ENCODE measurements at regions not wholly inside any gene's neighbourhood (a gene's known extent, or its start where the extent isn't known, plus 50 kb on each side); places are given as distances from the start of the nearest gene placed in this dataset.

DNA sequence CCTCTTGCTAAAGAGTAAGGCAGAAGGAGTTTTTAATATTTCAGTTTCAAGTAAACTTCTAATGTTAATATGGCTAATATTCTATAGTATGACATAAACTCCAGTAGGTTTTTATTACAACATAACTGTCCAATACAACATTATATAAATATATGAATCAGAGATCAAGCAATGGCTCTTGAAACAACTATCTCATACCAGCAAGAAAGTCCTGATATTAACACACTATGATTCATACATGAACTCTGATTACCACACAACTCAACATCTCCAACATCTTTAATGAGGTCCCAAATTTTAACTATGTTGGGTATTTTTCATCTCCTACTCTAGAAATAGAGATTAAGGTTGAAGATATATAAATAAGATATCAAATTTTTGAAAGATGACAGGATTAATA is 878.3 kb downstream of the TLE1 start:
- no peak overlapping the region for H3K4me2 ChIP-seq (ENCODE audit: control insufficient read depth, insufficient read depth)
- H3K4me1 ChIP-seq (ENCODE audit: control insufficient read depth, insufficient read depth, low read length) = no peaks in the 10 kb centered on the region
- BruUV-seq (replicated peaks) = no TSS peak
- H3K9ac ChIP-seq (ENCODE audit: control insufficient read depth, insufficient read depth, low read length) = no peak overlapping the region
- intact Hi-C loops (cut with micrococcal nuclease; ENCODE audit: unreplicated experiment) = no loop called here
- no peak overlapping the region for H3K4me3 ChIP-seq
- no peak overlapping the region for H2AFZ ChIP-seq (ENCODE audit: control insufficient read depth, low read depth, low read length)
- CTCF ChIA-PET = no interaction called here
- no peak for FAIRE-seq
- H3K27ac ChIP-seq (ENCODE audit: control insufficient read depth, insufficient read depth) = no peak overlapping the region
- no peaks in the 10 kb centered on the region for H3K36me3 ChIP-seq (ENCODE audit: control insufficient read depth in 2 of 2, insufficient read depth in 2 of 2, low read length in 1 of 2)
- POLR2A ChIA-PET = no interaction called here
- no peaks in the 10 kb centered on the region for H3K79me2 ChIP-seq (ENCODE audit: control insufficient read depth, insufficient read depth, low read length)
- H4K20me1 ChIP-seq (ENCODE audit: control insufficient read depth, insufficient read depth) = no peaks in the 10 kb centered on the region
- no peaks in the 10 kb centered on the region; the same call in 2 of the 3 replicates for H3K9me3 ChIP-seq (replicated peaks; ENCODE audit: control insufficient read depth, insufficient read depth, low read length)
- no peak for ATAC-seq
- in situ Hi-C loops (cut with MboI) = no loop called here
- RAD21 ChIA-PET (ENCODE audit: unreplicated experiment) = interaction anchor here (0.9 kb wide), 1 partner anchor 9 kb away, joined by 3 read pairs; no protein-coding TSS in a partner anchor
- DNase-seq (ENCODE audit: low read depth, low spot score) = no peak
- TF ChIP-seq SREBF1 (IDR thresholded peaks at IDR 0.05; ENCODE audit: low read length) = no peak
- TF ChIP-seq, protein P1, sequence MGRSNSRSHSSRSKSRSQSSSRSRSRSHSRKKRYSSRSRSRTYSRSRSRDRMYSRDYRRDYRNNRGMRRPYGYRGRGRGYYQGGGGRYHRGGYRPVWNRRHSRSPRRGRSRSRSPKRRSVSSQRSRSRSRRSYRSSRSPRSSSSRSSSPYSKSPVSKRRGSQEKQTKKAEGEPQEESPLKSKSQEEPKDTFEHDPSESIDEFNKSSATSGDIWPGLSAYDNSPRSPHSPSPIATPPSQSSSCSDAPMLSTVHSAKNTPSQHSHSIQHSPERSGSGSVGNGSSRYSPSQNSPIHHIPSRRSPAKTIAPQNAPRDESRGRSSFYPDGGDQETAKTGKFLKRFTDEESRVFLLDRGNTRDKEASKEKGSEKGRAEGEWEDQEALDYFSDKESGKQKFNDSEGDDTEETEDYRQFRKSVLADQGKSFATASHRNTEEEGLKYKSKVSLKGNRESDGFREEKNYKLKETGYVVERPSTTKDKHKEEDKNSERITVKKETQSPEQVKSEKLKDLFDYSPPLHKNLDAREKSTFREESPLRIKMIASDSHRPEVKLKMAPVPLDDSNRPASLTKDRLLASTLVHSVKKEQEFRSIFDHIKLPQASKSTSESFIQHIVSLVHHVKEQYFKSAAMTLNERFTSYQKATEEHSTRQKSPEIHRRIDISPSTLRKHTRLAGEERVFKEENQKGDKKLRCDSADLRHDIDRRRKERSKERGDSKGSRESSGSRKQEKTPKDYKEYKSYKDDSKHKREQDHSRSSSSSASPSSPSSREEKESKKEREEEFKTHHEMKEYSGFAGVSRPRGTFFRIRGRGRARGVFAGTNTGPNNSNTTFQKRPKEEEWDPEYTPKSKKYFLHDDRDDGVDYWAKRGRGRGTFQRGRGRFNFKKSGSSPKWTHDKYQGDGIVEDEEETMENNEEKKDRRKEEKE (IDR thresholded peaks at IDR 0.05) = no peak
- no peak for TF ChIP-seq ATF7 (IDR thresholded peaks at IDR 0.05; ENCODE audit: low read depth)
- TF ChIP-seq RAD21 (IDR thresholded peaks at IDR 0.05; ENCODE audit: insufficient read depth, low read depth, low read length) = no peak
- TF ChIP-seq SUPT20H (IDR thresholded peaks at IDR 0.05; ENCODE audit: borderline replicate concordance, control insufficient read depth, low read depth, low read length) = no peak
- TF ChIP-seq NBN (IDR thresholded peaks at IDR 0.05) = no peak
- TF ChIP-seq SPI1 (IDR thresholded peaks at IDR 0.05; ENCODE audit: borderline replicate concordance, insufficient read depth, low read depth, low read length) = no peak
- no peak for TF ChIP-seq TCF7 (IDR thresholded peaks at IDR 0.05; ENCODE audit: borderline replicate concordance)
- SMC1A ChIA-PET (ENCODE audit: uncharacterized antibody, unreplicated experiment) = interaction anchor here (1.1 kb wide), 1 partner anchor 28 kb away, joined by 3 read pairs; no protein-coding TSS in a partner anchor
- H3K27me3 ChIP-seq (replicated peaks in 1 of 2; ENCODE audit: control insufficient read depth in 2 of 2, insufficient read depth in 2 of 2, low read length in 1 of 2) = no peaks in the 10 kb centered on the region

Data from GM12878 (cell line).